ENCODE measurements at regions not wholly inside any gene's neighbourhood (a gene's known extent, or its start where the extent isn't known, plus 50 kb on each side); places are given as distances from the start of the nearest gene placed in this dataset.

DNA sequence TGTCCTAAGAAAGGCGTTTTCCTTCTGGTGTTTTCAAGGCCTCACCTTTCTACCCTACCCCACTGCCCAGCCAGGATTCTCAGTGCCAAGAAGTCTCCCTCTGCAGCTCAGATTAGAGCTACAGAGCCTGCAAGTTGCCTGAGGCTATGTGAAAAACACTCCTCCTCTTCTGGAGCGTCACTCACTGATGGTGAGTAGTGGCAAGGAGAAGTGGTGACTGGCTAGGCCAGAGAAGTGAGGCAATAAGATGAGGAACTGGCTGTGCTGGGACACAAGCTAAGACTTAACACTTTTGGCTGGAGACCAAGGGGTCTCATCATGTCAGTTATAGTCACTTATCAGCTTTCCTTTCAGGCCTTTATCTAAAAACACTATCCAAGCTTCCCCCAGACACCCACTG, 86.7 kb upstream of the PRKAR2B start:
- CTCF ChIA-PET, result no interaction called here
- POLR2A ChIA-PET, result no interaction called here
- H3K27me3 ChIP-seq (ENCODE audit: control insufficient read depth, insufficient read depth, low read length), result peaks cover 9% of the 10 kb centered on the region
- TF ChIP-seq, protein P1, sequence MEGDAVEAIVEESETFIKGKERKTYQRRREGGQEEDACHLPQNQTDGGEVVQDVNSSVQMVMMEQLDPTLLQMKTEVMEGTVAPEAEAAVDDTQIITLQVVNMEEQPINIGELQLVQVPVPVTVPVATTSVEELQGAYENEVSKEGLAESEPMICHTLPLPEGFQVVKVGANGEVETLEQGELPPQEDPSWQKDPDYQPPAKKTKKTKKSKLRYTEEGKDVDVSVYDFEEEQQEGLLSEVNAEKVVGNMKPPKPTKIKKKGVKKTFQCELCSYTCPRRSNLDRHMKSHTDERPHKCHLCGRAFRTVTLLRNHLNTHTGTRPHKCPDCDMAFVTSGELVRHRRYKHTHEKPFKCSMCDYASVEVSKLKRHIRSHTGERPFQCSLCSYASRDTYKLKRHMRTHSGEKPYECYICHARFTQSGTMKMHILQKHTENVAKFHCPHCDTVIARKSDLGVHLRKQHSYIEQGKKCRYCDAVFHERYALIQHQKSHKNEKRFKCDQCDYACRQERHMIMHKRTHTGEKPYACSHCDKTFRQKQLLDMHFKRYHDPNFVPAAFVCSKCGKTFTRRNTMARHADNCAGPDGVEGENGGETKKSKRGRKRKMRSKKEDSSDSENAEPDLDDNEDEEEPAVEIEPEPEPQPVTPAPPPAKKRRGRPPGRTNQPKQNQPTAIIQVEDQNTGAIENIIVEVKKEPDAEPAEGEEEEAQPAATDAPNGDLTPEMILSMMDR (IDR thresholded peaks at IDR 0.05; ENCODE audit: low read depth, low read length), result no peak
- H3K27ac ChIP-seq (ENCODE audit: low read depth, low read length), result no peak overlapping the region
- DNase-seq (ENCODE audit: low read depth, low spot score), result no peak
- H3K4me3 ChIP-seq (ENCODE audit: low read depth, low read length), result no peak overlapping the region
- no peaks in the 10 kb centered on the region for H3K9me3 ChIP-seq (ENCODE audit: control insufficient read depth, insufficient read depth, low read length)

DNA sequence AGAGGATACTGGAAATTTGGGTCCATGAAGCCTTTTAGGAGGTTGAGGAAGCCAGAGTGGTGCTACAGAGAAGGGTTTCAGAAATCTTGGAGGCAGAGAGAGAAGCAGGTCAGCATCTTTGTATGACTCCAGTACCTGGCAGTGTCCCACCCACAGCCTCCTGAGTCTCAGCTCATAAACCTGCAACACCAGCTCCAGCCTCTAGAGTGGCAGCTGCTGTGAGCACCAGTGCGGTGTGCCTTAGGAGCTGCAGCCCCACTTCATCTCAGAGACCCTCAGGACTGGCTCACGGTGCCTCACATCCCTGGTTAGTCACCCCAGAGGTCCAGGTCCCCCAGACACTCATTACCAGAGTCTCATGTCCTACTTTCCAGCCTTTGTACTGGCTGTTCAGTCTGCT, 84.8 kb upstream of the PRKAR2B start:
- Histone ChIP-seq H3K9me3 (ENCODE audit: control insufficient read depth, insufficient read depth, low read length) (no peaks in the 10 kb centered on the region), H3K4me3 (ENCODE audit: low read depth, low read length) (no peak overlapping the region), H3K27ac (ENCODE audit: low read depth, low read length) (no peak overlapping the region), H3K27me3 (ENCODE audit: control insufficient read depth, insufficient read depth, low read length) (peaks cover 13% of the 10 kb centered on the region)
- TF ChIP-seq, protein P1 (IDR thresholded peaks at IDR 0.05; ENCODE audit: low read depth, low read length), result no peak
- no peak for DNase-seq (ENCODE audit: low read depth, low spot score)
- CTCF ChIA-PET, result no interaction called here
- POLR2A ChIA-PET, result no interaction called here

DNA sequence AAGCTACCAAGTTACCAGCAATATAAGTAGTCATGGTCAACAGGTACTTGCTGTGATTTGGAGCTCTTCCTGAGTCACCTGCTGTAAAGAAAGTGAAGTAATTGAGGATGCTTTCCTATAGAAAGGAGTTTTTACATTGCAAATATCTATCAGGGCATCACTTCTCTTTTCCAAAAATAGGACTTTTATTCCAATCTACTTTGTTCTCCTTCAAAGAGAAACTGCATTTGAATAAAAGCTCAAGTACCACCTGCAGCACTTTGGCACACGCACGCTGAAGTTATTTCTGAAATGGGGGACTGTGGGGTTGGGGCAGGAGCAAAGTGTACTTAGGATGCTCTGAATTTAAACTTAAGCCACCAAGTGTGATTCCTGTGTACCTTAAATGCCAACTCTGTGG, 81.8 kb upstream of the PRKAR2B start:
- H3K27me3 ChIP-seq (ENCODE audit: control insufficient read depth, insufficient read depth, low read length), result peaks cover 13% of the 10 kb centered on the region
- DNase-seq (ENCODE audit: low read depth, low spot score), result no peak
- ChIA-PET CTCF (interaction anchor here (1.5 to 1.8 kb wide), 2 partner anchors 15 to 185 kb away, joined by 5 to 6 read pairs; no protein-coding TSS in a partner anchor), POLR2A (no interaction called here)
- H3K9me3 ChIP-seq (ENCODE audit: control insufficient read depth, insufficient read depth, low read length), result no peaks in the 10 kb centered on the region
- no peak overlapping the region for H3K4me3 ChIP-seq (ENCODE audit: low read depth, low read length)
- no peak overlapping the region for H3K27ac ChIP-seq (ENCODE audit: low read depth, low read length)
- TF ChIP-seq, protein P1 (IDR thresholded peaks at IDR 0.05; ENCODE audit: low read depth, low read length), result no peak

DNA sequence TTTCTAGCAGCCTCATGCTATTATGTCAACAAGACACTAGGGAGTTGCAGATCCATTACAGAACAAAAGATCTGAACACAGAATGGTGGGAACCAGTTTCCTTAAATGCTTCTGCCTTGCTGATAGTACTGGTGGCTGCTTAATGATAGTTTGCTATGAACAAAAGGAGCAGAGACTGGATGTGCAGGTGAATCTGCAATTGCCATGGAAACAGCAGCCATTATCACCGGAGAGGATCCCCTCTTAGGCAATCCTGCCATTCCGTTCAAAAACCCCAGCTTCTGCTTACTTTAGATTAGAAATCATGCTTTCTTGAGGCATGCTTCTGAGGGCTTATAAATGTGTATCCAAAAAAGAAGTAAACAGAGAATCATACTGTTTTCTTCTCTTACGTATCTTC, 80.0 kb upstream of the PRKAR2B start:
- H3K27me3 ChIP-seq (ENCODE audit: control insufficient read depth, insufficient read depth, low read length), result peaks cover 16% of the 10 kb centered on the region
- no peak overlapping the region for H3K27ac ChIP-seq (ENCODE audit: low read depth, low read length)
- DNase-seq (ENCODE audit: low read depth, low spot score), result no peak
- TF ChIP-seq, protein P1 (IDR thresholded peaks at IDR 0.05; ENCODE audit: low read depth, low read length), result no peak
- no peaks in the 10 kb centered on the region; the same call in 1 of the 2 replicates for H3K9me3 ChIP-seq (ENCODE audit: control insufficient read depth, insufficient read depth, low read length)
- POLR2A ChIA-PET, result no interaction called here
- no peak overlapping the region for H3K4me3 ChIP-seq (ENCODE audit: low read depth, low read length)
- CTCF ChIA-PET, result interaction anchor here (1.8 kb wide), 1 partner anchor 183 kb away, joined by 6 read pairs; no protein-coding TSS in a partner anchor

DNA sequence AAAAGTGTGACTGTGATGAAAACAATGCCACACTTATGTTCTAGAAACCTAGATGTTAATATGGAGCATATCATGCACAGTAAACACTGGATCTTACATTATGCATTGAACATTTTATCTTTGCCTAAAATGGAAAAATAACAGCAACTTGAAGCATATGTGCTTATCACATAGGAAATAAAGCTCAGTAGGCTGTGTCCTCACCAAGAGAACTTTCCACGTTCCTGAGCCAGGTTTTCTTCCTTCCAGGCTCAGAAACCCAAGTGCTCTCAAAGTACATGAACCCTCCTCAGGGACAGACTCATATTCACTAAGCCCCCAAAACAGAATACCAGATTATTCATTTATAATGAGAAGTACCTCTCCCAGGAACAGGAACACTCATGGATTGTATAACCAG, 79.4 kb upstream of the PRKAR2B start:
- Histone ChIP-seq H3K9me3 (ENCODE audit: control insufficient read depth, insufficient read depth, low read length) (no peaks in the 10 kb centered on the region; the same call in 1 of the 2 replicates), H3K27ac (ENCODE audit: low read depth, low read length) (no peak overlapping the region), H3K27me3 (ENCODE audit: control insufficient read depth, insufficient read depth, low read length) (peaks cover 10% of the 10 kb centered on the region), H3K4me3 (ENCODE audit: low read depth, low read length) (no peak overlapping the region)
- no peak for DNase-seq (ENCODE audit: low read depth, low spot score)
- CTCF ChIA-PET, result interaction anchor here (0.5 kb wide), 1 partner anchor 306 kb away, joined by 4 read pairs; no protein-coding TSS in a partner anchor
- POLR2A ChIA-PET, result no interaction called here
- TF ChIP-seq, protein P1 (IDR thresholded peaks at IDR 0.05; ENCODE audit: low read depth, low read length), result no peak

Measured in AG04450 (cell line).